Gastroesophageal sphincter (tissue), 3 donors: ENCODE measurements at regions not wholly inside any gene's neighbourhood (a gene's known extent, or its start where the extent isn't known, plus 50 kb on each side); places are given as distances from the start of the nearest gene placed in this dataset.

ENCODE experiments used
- EP300 ChIP-seq: sonication (generic); formaldehyde crosslinking; IDR thresholded peaks from one replicate; pipeline ENCODE4 v1.6.1; 2017; ENCODE audit warnings: antibody characterized with exemption, mild to moderate bottlenecking
- POLR2A ChIP-seq, 2 donors: fragments of 450-650 bp; IDR thresholded peaks; one replicate each; pipeline ENCODE4 v1.6.1; 2017; ENCODE audit warnings: antibody characterized with exemption in 2 of 2, mild to moderate bottlenecking in 2 of 2, moderate library complexity in 1 of 2
- POLR2AphosphoS5 ChIP-seq: sonication (generic); formaldehyde crosslinking; IDR thresholded peaks from one replicate; pipeline ENCODE4 v1.6.1; 2017; ENCODE audit warnings: antibody characterized with exemption
- TF ChIP-seq, protein P1 (sequence below), 4 experiments: fragments of 200-600 bp in 2 of 4; fragments of 450-650 bp in 2 of 4; sonication (generic) in 1 of 4; IDR thresholded peaks; one replicate each; pipeline ENCODE4 v1.5.1; 2017 to 2019; ENCODE audit warnings: antibody characterized with exemption in 4 of 4, mild to moderate bottlenecking in 2 of 4, moderate library complexity in 2 of 4

DNA sequence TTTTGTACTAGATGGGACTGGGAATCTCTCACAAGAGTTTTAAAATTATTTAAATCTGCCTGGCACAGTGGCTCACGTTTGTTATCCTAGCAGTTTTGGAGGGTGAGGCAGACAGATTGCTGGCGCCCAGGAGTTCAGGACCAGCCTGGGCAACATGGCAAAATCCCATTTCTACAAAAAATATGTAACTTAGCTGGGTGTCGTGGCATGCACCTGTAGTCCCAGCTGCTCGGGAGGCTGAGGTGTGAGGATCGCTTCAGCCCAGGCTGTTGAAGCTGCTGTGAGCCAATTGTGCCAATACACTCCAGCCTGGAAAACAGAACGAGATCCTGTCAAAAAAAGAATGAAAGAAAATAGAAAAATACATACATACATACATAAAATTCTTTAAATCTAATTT is 685.7 kb upstream of the PIK3C3 start:
- TF ChIP-seq, protein P1, sequence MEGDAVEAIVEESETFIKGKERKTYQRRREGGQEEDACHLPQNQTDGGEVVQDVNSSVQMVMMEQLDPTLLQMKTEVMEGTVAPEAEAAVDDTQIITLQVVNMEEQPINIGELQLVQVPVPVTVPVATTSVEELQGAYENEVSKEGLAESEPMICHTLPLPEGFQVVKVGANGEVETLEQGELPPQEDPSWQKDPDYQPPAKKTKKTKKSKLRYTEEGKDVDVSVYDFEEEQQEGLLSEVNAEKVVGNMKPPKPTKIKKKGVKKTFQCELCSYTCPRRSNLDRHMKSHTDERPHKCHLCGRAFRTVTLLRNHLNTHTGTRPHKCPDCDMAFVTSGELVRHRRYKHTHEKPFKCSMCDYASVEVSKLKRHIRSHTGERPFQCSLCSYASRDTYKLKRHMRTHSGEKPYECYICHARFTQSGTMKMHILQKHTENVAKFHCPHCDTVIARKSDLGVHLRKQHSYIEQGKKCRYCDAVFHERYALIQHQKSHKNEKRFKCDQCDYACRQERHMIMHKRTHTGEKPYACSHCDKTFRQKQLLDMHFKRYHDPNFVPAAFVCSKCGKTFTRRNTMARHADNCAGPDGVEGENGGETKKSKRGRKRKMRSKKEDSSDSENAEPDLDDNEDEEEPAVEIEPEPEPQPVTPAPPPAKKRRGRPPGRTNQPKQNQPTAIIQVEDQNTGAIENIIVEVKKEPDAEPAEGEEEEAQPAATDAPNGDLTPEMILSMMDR (IDR thresholded peaks at IDR 0.05): no peak
- TF ChIP-seq EP300: no peak
- no peak for TF ChIP-seq POLR2A (IDR thresholded peaks at IDR 0.05)
- TF ChIP-seq POLR2AphosphoS5: no peak
